ENCODE measurements at regions not wholly inside any gene's neighbourhood (a gene's known extent, or its start where the extent isn't known, plus 50 kb on each side); places are given as distances from the start of the nearest gene placed in this dataset.

DNA sequence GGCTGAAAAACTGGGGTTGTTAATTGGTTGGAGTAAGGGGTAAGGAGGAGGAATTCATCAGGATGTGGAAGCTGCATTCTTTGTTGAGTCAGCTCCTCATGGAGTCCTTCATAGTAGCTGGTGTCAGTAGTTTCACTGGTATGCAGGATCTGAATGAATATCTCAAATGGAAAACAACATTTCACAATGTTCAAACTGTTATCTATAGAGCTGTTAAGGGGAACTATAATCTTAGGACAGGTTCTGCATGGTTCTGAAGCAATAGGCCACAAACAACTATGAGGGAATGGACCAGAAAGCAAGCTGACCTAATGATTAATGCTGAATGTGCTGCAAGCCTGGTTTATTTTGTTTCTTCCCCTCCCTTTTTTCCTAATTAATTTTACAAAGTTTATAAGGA, 225.8 kb downstream of the IPMK start:
- H3K36me3 ChIP-seq (ENCODE audit: control insufficient read depth, insufficient read depth, low read length): no peaks in the 10 kb centered on the region
- ChIA-PET POLR2A (no interaction called here), CTCF (no interaction called here)
- no peak for TF ChIP-seq SIN3A (IDR thresholded peaks at IDR 0.05; ENCODE audit: borderline replicate concordance, insufficient read depth, low read depth, low read length)
- in situ Hi-C loops (cut with HindIII; ENCODE audit: low pct_unique_long_range_greater_than_20kb, low sequenced_read_pairs) (no loop called here), intact Hi-C loops (cut with micrococcal nuclease; ENCODE audit: unreplicated experiment) (loop anchor here (10.0 kb wide), 1 partner anchor 63 kb away; no protein-coding TSS in a partner anchor)
- H3K9me3 ChIP-seq (ENCODE audit: control insufficient read depth, insufficient read depth, low read depth, low read length): peaks cover 8% of the 10 kb centered on the region; the same call in 1 of the 2 replicates
- DNase-seq (ENCODE audit: low read depth, low spot score) (no peak), ATAC-seq (no peak)
- BruUV-seq (replicated peaks): no TSS peak
- no peak overlapping the region for H3K27ac ChIP-seq (ENCODE audit: low read length)
- no peaks in the 10 kb centered on the region for H3K27me3 ChIP-seq (ENCODE audit: control insufficient read depth, insufficient read depth, low read length)
- H3K4me3 ChIP-seq (ENCODE audit: low read depth in 2 of 2, low read length in 2 of 2): no peak overlapping the region
- no peaks in the 10 kb centered on the region for H3K4me1 ChIP-seq (ENCODE audit: control insufficient read depth, insufficient read depth, low read length)

- POLR2A ChIA-PET: no interaction called here
- H3K27me3 ChIP-seq (ENCODE audit: control insufficient read depth, insufficient read depth, low read length): no peaks in the 10 kb centered on the region
- in situ Hi-C loops (cut with HindIII; ENCODE audit: low pct_unique_long_range_greater_than_20kb, low sequenced_read_pairs) (no loop called here), intact Hi-C loops (cut with micrococcal nuclease; ENCODE audit: unreplicated experiment) (no loop called here)
- DNase-seq (ENCODE audit: low read depth, low spot score) (no peak), ATAC-seq (no peak)
- H3K36me3 ChIP-seq (ENCODE audit: control insufficient read depth, insufficient read depth, low read length): no peaks in the 10 kb centered on the region
- H3K4me3 ChIP-seq (ENCODE audit: low read depth in 2 of 2, low read length in 2 of 2): no peak overlapping the region
- CTCF ChIA-PET: interaction anchor here (0.6 kb wide), 1 partner anchor 1755 kb away, joined by 3 read pairs; no protein-coding TSS in a partner anchor
- no peaks in the 10 kb centered on the region; the same call in 1 of the 2 replicates for H3K9me3 ChIP-seq (ENCODE audit: control insufficient read depth, insufficient read depth, low read depth, low read length)
- H3K27ac ChIP-seq (ENCODE audit: low read length): no peak overlapping the region
- TF ChIP-seq POLR2AphosphoS5 (IDR thresholded peaks at IDR 0.05; ENCODE audit: low read depth, low read length): no peak
- TF ChIP-seq, protein P1, sequence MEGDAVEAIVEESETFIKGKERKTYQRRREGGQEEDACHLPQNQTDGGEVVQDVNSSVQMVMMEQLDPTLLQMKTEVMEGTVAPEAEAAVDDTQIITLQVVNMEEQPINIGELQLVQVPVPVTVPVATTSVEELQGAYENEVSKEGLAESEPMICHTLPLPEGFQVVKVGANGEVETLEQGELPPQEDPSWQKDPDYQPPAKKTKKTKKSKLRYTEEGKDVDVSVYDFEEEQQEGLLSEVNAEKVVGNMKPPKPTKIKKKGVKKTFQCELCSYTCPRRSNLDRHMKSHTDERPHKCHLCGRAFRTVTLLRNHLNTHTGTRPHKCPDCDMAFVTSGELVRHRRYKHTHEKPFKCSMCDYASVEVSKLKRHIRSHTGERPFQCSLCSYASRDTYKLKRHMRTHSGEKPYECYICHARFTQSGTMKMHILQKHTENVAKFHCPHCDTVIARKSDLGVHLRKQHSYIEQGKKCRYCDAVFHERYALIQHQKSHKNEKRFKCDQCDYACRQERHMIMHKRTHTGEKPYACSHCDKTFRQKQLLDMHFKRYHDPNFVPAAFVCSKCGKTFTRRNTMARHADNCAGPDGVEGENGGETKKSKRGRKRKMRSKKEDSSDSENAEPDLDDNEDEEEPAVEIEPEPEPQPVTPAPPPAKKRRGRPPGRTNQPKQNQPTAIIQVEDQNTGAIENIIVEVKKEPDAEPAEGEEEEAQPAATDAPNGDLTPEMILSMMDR (IDR thresholded peaks at IDR 0.05): no peak
- no peak for TF ChIP-seq TCF7L2 (IDR thresholded peaks at IDR 0.05; ENCODE audit: low read depth, low read length)
- TF ChIP-seq SIN3A (IDR thresholded peaks at IDR 0.05; ENCODE audit: borderline replicate concordance, insufficient read depth, low read depth, low read length): no peak
- TF ChIP-seq REST (IDR thresholded peaks at IDR 0.05; ENCODE audit: insufficient read depth in 1 of 2, low read depth in 2 of 2, low read length in 1 of 2): no peak
- H3K4me1 ChIP-seq (ENCODE audit: control insufficient read depth, insufficient read depth, low read length): no peaks in the 10 kb centered on the region
- no TSS peak for BruUV-seq (replicated peaks)
Observed at GRCh38 chr10:58030208-58030607, 237.5 kb downstream of the IPMK start.

DNA sequence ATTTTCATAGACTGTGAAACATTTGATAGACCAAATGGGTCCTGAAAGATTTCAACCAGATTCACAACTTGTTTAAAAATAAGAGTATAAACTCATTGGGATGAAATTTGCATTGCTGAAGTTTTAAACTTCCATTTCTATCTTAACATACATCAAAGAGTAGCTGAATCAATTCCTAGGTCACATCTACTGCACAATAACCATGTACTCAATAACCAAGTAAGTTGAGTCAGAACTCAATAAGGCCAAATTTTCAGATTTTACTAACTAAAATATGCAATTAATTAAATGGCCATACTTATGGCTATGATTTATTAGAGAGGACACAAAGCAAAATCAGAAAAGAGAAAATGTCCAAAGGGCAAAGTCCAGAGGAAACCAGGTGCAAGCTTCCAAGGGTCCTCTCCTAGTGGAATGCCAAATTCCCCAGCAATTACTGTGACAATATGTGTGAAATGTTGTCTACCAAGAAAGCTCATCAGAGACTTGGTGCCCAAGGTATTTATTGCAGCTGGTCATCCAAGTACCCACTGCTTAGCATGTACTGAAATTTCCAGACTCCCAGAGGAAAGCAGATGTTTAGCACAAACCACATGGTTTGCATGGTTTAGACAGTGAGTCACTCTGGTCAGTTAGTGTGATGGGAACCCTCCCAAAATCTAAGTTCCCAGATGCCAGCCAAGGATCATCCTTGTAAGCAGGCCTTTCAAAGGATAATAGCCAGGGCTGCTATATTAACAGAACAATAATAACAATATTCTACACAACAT, 238.9 kb downstream of the IPMK start:
- POLR2A ChIA-PET: no interaction called here
- in situ Hi-C loops (cut with HindIII; ENCODE audit: low pct_unique_long_range_greater_than_20kb, low sequenced_read_pairs): no loop called here
- CTCF ChIA-PET: no interaction called here
- TF ChIP-seq TCF7L2 (IDR thresholded peaks at IDR 0.05; ENCODE audit: low read depth, low read length) (no peak), POLR2AphosphoS5 (IDR thresholded peaks at IDR 0.05; ENCODE audit: low read depth, low read length) (no peak), REST (IDR thresholded peaks at IDR 0.05; ENCODE audit: insufficient read depth in 1 of 2, low read depth in 2 of 2, low read length in 1 of 2) (no peak), SIN3A (IDR thresholded peaks at IDR 0.05; ENCODE audit: borderline replicate concordance, insufficient read depth, low read depth, low read length) (no peak)
- TF ChIP-seq, protein P1 (IDR thresholded peaks at IDR 0.05): no peak
- no peak overlapping the region for H3K27ac ChIP-seq (ENCODE audit: low read length)
- DNase-seq (ENCODE audit: low read depth, low spot score) (no peak), ATAC-seq (peak; percentile 62)
- H3K27me3 ChIP-seq (ENCODE audit: control insufficient read depth, insufficient read depth, low read length): no peaks in the 10 kb centered on the region
- H3K4me1 ChIP-seq (ENCODE audit: control insufficient read depth, insufficient read depth, low read length): no peaks in the 10 kb centered on the region; the same call in 1 of the 2 replicates
- BruUV-seq (replicated peaks): no TSS peak
- H3K9me3 ChIP-seq (ENCODE audit: control insufficient read depth, insufficient read depth, low read depth, low read length): peaks cover 4% of the 10 kb centered on the region; the same call in 1 of the 2 replicates
- intact Hi-C loops (cut with micrococcal nuclease; ENCODE audit: unreplicated experiment): no loop called here
- no peak overlapping the region for H3K4me3 ChIP-seq (ENCODE audit: low read depth in 2 of 2, low read length in 2 of 2)
- no peaks in the 10 kb centered on the region for H3K36me3 ChIP-seq (ENCODE audit: control insufficient read depth, insufficient read depth, low read length)

Data from Panc1 (cell line).